Body of pancreas (tissue), 4 donors: ENCODE measurements at regions not wholly inside any gene's neighbourhood (a gene's known extent, or its start where the extent isn't known, plus 50 kb on each side); places are given as distances from the start of the nearest gene placed in this dataset.
A peak's percentile ranks its signal among the peaks of the same experiment; 100 is the strongest.

Experiments
- ATAC-seq: fragments of 150-250 bp; one replicate; pipeline ENCODE4 v1.9.1; 2016
- DNase-seq, 4 donors: peaks; one replicate each; pipeline ENCODE4 v3.0.0-alpha.2; 2019
- H3K27ac ChIP-seq, 4 donors: fragments of 200-600 bp; sonication (generic); 1 replicate in 3 of 4; 2 replicates in 1 of 4; pipeline versions ENCODE4 v1.5.1 to v1.6.1; 2016 to 2019; ENCODE audit warnings: mild to moderate bottlenecking in 1 of 4, mixed read lengths in 1 of 4, moderate library complexity in 1 of 4
- H3K27me3 ChIP-seq, 2 donors: fragments of 200-600 bp; sonication (generic); one replicate each; pipeline ENCODE4 v1.6.0; 2016; ENCODE audit warnings: mild to moderate bottlenecking in 1 of 2
- H3K36me3 ChIP-seq, 2 donors: fragments of 200-600 bp; sonication (generic); replicated peaks in 1 of 2; 2 replicates each; pipeline ENCODE4 v1.5.1; 2016; ENCODE audit warnings: low read depth in 2 of 2; ENCODE audit not compliant: insufficient read depth in 1 of 2
- H3K4me1 ChIP-seq: fragments of 200-600 bp; sonication (generic); one replicate; pipeline ENCODE4 v1.6.0; 2016
- H3K4me3 ChIP-seq, 2 donors: fragments of 200-600 bp; sonication (generic); 1 replicate in 1 of 2; 2 replicates in 1 of 2; pipeline ENCODE4 v1.5.1; 2016 to 2019
- H3K9me3 ChIP-seq, 3 donors: fragments of 200-600 bp; sonication (generic); 1 replicate in 2 of 3; 2 replicates in 1 of 3; pipeline ENCODE4 v1.5.1; 2016
- POLR2A ChIP-seq, 3 donors: fragments of 450-650 bp; IDR thresholded peaks; one replicate each; pipeline ENCODE4 v1.6.1; 2016; ENCODE audit warnings: antibody characterized with exemption in 3 of 3, mild to moderate bottlenecking in 2 of 3
- WGBS, 2 donors: methylation state at CpG; one replicate each; pipeline ENCODE4 v1.1.5; 2017; 5-methylcytosine and 5-hydroxymethylcytosine counted together
- intact Hi-C: fragments of 100-400 bp; cut with DNase I; formaldehyde crosslinking; loops from one replicate; pipeline ENCODE4 v1.15.1; 2023
- TF ChIP-seq, protein P1 (sequence below), 7 experiments: fragments of 450-650 bp in 4 of 7; fragments of 200-600 bp in 3 of 7; sonication (generic) in 3 of 7; IDR thresholded peaks; one replicate each; pipeline ENCODE4 v1.5.1; 2016 to 2019; ENCODE audit warnings: antibody characterized with exemption in 7 of 7

DNA sequence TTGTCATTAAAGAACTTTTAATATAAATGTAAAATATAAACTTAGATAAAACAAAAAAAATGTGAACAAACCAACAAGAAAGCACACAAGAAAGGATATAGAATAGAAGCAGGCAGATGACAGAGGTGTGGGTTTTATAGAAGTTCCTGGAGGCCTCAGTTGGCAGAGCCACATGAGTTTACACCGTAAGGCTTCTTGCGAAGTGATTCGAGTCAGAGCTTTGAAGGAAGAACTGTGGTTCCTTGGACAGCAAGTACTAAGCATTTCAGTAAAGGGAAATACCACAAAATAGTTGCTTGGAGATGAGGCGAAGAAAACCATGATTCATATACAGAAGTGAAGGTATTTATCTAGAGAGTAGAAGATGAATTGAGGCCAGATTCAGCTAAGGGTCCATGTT, 207.9 kb upstream of the EYA4 start:
- no peak overlapping the region for H3K4me3 ChIP-seq
- H3K27ac ChIP-seq = no peak overlapping the region
- 78 to 81% methylated on average over 4 of the region's 4 CpGs for WGBS, 2 donors
- no peaks in the 10 kb centered on the region for H3K9me3 ChIP-seq
- intact Hi-C loops = no loop called here
- H3K27me3 ChIP-seq = no peaks in the 10 kb centered on the region
- no peaks in the 10 kb centered on the region for H3K36me3 ChIP-seq
- H3K4me1 ChIP-seq = no peaks in the 10 kb centered on the region
- TF ChIP-seq, protein P1, sequence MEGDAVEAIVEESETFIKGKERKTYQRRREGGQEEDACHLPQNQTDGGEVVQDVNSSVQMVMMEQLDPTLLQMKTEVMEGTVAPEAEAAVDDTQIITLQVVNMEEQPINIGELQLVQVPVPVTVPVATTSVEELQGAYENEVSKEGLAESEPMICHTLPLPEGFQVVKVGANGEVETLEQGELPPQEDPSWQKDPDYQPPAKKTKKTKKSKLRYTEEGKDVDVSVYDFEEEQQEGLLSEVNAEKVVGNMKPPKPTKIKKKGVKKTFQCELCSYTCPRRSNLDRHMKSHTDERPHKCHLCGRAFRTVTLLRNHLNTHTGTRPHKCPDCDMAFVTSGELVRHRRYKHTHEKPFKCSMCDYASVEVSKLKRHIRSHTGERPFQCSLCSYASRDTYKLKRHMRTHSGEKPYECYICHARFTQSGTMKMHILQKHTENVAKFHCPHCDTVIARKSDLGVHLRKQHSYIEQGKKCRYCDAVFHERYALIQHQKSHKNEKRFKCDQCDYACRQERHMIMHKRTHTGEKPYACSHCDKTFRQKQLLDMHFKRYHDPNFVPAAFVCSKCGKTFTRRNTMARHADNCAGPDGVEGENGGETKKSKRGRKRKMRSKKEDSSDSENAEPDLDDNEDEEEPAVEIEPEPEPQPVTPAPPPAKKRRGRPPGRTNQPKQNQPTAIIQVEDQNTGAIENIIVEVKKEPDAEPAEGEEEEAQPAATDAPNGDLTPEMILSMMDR (IDR thresholded peaks at IDR 0.05) = no peak
- no peak for TF ChIP-seq POLR2A (IDR thresholded peaks at IDR 0.05)
- no peak for DNase-seq
- ATAC-seq = no peak

DNA sequence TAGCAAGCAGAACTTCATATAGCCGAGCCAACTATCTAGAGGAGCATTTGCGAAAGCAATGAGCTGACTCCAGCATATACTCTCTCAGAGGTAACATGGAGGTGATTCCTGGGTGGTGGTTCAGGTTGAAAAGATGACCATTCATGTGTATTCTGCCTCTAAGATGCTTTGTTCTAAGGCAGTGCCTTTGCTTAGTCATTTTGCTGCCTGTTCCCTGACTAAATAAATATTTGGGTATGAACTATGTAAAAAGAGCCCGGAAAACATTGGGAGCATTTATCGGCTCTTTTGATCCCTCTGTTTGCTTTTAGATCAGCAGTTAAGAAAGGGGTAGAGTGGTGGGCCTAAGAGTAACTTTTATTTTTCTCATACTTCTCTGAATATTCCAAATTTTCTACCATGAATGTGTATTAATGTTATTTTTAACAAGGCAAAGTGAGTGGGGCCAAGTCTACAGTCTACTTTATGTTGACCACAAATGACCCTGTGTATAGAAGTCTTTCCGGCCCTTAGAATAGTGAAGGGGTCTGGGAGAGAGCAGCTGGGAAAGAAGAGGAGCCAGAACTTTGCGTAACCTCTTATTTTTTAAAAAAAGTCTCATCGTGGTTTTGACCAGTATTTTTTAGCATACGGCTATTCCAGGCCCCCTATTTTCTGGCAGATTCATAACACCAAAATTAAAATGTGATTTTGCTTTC, 206.5 kb upstream of the EYA4 start:
- Histone ChIP-seq H3K36me3 (no peaks in the 10 kb centered on the region), H3K4me3 (no peak overlapping the region), H3K27ac (no peak overlapping the region), H3K4me1 (no peaks in the 10 kb centered on the region), H3K27me3 (no peaks in the 10 kb centered on the region), H3K9me3 (no peaks in the 10 kb centered on the region)
- WGBS, 2 donors = 59 to 62% methylated on average over 8 of the region's 8 CpGs
- intact Hi-C loops = no loop called here
- DNase-seq (no peak), ATAC-seq (no peak)
- TF ChIP-seq, protein P1 (IDR thresholded peaks at IDR 0.05) = no peak
- TF ChIP-seq POLR2A (IDR thresholded peaks at IDR 0.05) = no peak

DNA sequence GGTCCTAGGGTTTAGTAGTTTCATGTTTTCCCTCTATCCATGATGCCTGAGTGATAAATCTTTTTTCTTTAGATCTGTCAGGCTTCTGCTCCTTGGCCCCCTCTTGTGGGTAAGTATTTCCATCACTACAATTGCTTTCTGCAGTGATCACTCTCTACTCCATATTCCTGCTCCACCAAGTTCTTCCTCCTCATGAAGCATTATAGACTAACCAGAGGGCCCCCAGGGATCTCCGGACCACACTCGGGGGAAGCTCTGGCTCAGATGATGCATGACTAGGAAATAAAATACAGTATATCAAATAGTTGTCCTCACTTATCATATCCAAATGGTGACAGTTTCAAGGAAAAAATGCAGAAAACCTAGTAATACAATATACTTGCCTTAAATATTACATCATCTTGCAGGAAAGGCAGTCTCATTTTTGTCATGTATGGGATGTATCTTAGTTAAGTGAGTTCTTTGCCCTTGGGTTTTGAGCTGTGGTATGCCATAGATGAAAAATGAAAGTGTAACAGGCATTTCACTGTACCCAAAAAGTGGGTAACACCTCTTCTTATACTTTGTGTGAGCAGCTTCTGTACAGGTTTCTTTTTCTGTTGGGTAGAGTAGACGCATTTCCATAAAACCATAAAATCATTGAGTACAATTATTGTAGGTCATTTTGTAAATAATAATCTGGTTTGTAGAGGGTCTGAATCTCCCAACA, 200.9 kb upstream of the EYA4 start:
- TF ChIP-seq, protein P1 (IDR thresholded peaks at IDR 0.05) = peak in 5 of 7 experiments; percentile 8 to 28 (median 20)
- TF ChIP-seq POLR2A (IDR thresholded peaks at IDR 0.05) = no peak
- WGBS, 2 donors = 81 to 83% methylated on average over 3 of the region's 3 CpGs
- intact Hi-C loops = no loop called here
- no peak for ATAC-seq
- Histone ChIP-seq H3K27me3 (no peaks in the 10 kb centered on the region), H3K27ac (no peak overlapping the region), H3K4me1 (no peaks in the 10 kb centered on the region), H3K36me3 (no peaks in the 10 kb centered on the region), H3K9me3 (no peaks in the 10 kb centered on the region), H3K4me3 (no peak overlapping the region)
- DNase-seq = no peak

DNA sequence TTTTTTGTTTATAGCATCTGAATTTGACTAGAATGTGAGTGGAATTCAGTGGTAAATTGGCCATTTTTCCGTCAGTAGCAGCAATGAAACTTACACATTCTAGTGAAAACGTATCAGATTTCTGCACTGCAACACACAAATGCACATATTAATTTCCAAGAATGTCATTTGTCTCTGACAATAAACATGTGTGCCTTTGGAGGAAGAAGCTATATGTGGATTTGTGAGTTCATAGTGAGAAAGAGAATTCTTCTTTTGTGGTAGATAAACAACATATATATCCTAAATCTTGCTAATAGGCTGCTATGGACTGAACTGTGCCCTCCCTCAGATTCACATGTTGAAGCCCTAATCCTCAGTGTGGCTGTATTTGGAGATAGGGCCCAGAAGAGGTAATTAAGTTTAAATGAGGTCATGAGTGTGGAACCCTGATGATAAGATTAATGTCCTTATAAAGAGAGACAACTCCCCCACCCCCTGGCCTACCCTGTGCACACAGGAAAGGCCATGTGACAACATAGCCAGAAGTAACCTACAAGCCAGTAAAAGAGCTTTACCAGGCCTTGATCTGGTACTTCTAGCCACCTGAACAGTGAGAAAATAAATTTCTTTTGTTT, 200.2 kb upstream of the EYA4 start:
- no peaks in the 10 kb centered on the region for H3K4me1 ChIP-seq
- H3K4me3 ChIP-seq = no peak overlapping the region
- no peaks in the 10 kb centered on the region for H3K27me3 ChIP-seq
- WGBS, 2 donors = 56 to 66% methylated on average over 2 of the region's 2 CpGs
- no peaks in the 10 kb centered on the region for H3K36me3 ChIP-seq
- TF ChIP-seq, protein P1 (IDR thresholded peaks at IDR 0.05) = no peak
- no peak for TF ChIP-seq POLR2A (IDR thresholded peaks at IDR 0.05)
- intact Hi-C loops = no loop called here
- no peak overlapping the region for H3K27ac ChIP-seq
- DNase-seq = no peak
- no peaks in the 10 kb centered on the region for H3K9me3 ChIP-seq
- ATAC-seq = no peak
